Kidney epithelial cell (primary cell): ENCODE measurements at regions not wholly inside any gene's neighbourhood (a gene's known extent, or its start where the extent isn't known, plus 50 kb on each side); places are given as distances from the start of the nearest gene placed in this dataset.
A peak's percentile ranks its signal among the peaks of the same experiment; 100 is the strongest.

Experiments
- DNase-seq: peaks from one replicate; pipeline ENCODE4 v3.0.0-alpha.2; 2010; ENCODE audit warnings: low read depth
- H3K27me3 ChIP-seq: 2 replicates; pipeline ENCODE4 v1.6.0; 2011; ENCODE audit warnings: low read length; ENCODE audit not compliant: control insufficient read depth, insufficient read depth
- H3K36me3 ChIP-seq: 2 replicates; pipeline ENCODE4 v1.5.1; 2011; ENCODE audit warnings: low read length; ENCODE audit not compliant: control insufficient read depth, insufficient read depth
- H3K4me3 ChIP-seq: 2 replicates; pipeline ENCODE4 v1.5.1; 2011; ENCODE audit warnings: low read depth, mild to moderate bottlenecking, control low read depth, low read length
- CTCF ChIP-seq: IDR thresholded peaks from 2 replicates; pipeline ENCODE4 v1.5.1; 2011; ENCODE audit warnings: mild to moderate bottlenecking, moderate library complexity, low read length, control low read depth, inconsistent platforms; ENCODE audit not compliant: insufficient read depth, poor library complexity, severe bottlenecking

- H3K36me3 ChIP-seq, result no peaks in the 10 kb centered on the region
- no peak for DNase-seq
- H3K27me3 ChIP-seq, result no peaks in the 10 kb centered on the region
- no peak overlapping the region for H3K4me3 ChIP-seq
- no peak for TF ChIP-seq CTCF
Measured at GRCh38 chr1:245036102-245036501, 118.7 kb upstream of the KIF26B start.

- no peak overlapping the region for H3K4me3 ChIP-seq
- no peak for TF ChIP-seq CTCF
- H3K36me3 ChIP-seq, result no peaks in the 10 kb centered on the region
- DNase-seq, result peak; percentile 14
- no peaks in the 10 kb centered on the region for H3K27me3 ChIP-seq
Measured at GRCh38 chr1:245031041-245031440, 123.7 kb upstream of the KIF26B start.

GRCh38 chr1:245026247-245026646 is 128.5 kb upstream of the KIF26B start:
- TF ChIP-seq CTCF, result no peak
- no peak for DNase-seq
- H3K36me3 ChIP-seq, result no peaks in the 10 kb centered on the region
- no peaks in the 10 kb centered on the region for H3K27me3 ChIP-seq
- H3K4me3 ChIP-seq, result no peak overlapping the region

- Histone ChIP-seq H3K4me3 (no peak overlapping the region), H3K27me3 (no peaks in the 10 kb centered on the region), H3K36me3 (no peaks in the 10 kb centered on the region)
- no peak for TF ChIP-seq CTCF
- DNase-seq, result no peak
Measured at GRCh38 chr1:245025525-245025924, 129.3 kb upstream of the KIF26B start.

- DNase-seq, result no peak
- Histone ChIP-seq H3K27me3 (no peaks in the 10 kb centered on the region), H3K4me3 (no peak overlapping the region), H3K36me3 (no peaks in the 10 kb centered on the region)
- no peak for TF ChIP-seq CTCF
Measured at GRCh38 chr1:245023222-245023621, 131.6 kb upstream of the KIF26B start.

GRCh38 chr1:245019910-245020486 is 134.8 kb upstream of the KIF26B start:
- H3K36me3 ChIP-seq, result no peaks in the 10 kb centered on the region
- H3K27me3 ChIP-seq, result no peaks in the 10 kb centered on the region
- no peak for TF ChIP-seq CTCF
- DNase-seq, result no peak
- H3K4me3 ChIP-seq, result no peak overlapping the region
